Suprapubic skin (tissue), 4 donors: ENCODE measurements at regions not wholly inside any gene's neighbourhood (a gene's known extent, or its start where the extent isn't known, plus 50 kb on each side); places are given as distances from the start of the nearest gene placed in this dataset.
A peak's percentile ranks its signal among the peaks of the same experiment; 100 is the strongest.

Source experiments
- DNase-seq, 2 donors: peaks; one replicate each; pipeline ENCODE4 v3.0.0-alpha.2; 2019; ENCODE audit warnings: low spot score in 2 of 2
- H3K27ac ChIP-seq: fragments of 200-600 bp; sonication (generic); one replicate; pipeline ENCODE4 v1.5.1; 2019
- H3K27me3 ChIP-seq: fragments of 200-600 bp; sonication (generic); one replicate; pipeline ENCODE4 v1.5.1; 2019
- H3K36me3 ChIP-seq: fragments of 200-600 bp; sonication (generic); one replicate; pipeline ENCODE4 v1.5.1; 2019
- H3K4me1 ChIP-seq: fragments of 200-600 bp; sonication (generic); one replicate; pipeline ENCODE4 v1.5.1; 2019
- H3K4me3 ChIP-seq: fragments of 200-600 bp; sonication (generic); one replicate; pipeline ENCODE4 v1.5.1; 2019; ENCODE audit warnings: mild to moderate bottlenecking
- H3K9me3 ChIP-seq: fragments of 200-600 bp; sonication (generic); one replicate; pipeline ENCODE4 v1.5.1; 2019
- EP300 ChIP-seq: sonication (generic); formaldehyde crosslinking; IDR thresholded peaks from one replicate; pipeline ENCODE4 v1.6.1; 2017; ENCODE audit warnings: antibody characterized with exemption
- POLR2A ChIP-seq, 2 donors: fragments of 450-650 bp; IDR thresholded peaks; one replicate each; pipeline ENCODE4 v1.6.1; 2017; ENCODE audit warnings: antibody characterized with exemption in 2 of 2, mild to moderate bottlenecking in 2 of 2, moderate library complexity in 2 of 2
- POLR2AphosphoS5 ChIP-seq, 3 donors: sonication (generic); formaldehyde crosslinking; IDR thresholded peaks; one replicate each; pipeline ENCODE4 v1.6.1; 2017; ENCODE audit warnings: antibody characterized with exemption in 3 of 3
- WGBS: methylation state at CpG from one replicate; pipeline ENCODE4 v1.1.5; 2018; 5-methylcytosine and 5-hydroxymethylcytosine counted together
- TF ChIP-seq, protein P1 (sequence below), 2 donors: fragments of 200-600 bp in 1 of 2; fragments of 450-650 bp in 1 of 2; sonication (generic) in 1 of 2; IDR thresholded peaks; one replicate each; pipeline ENCODE4 v1.5.1; 2016 to 2019; ENCODE audit warnings: antibody characterized with exemption in 2 of 2, mild to moderate bottlenecking in 1 of 2, moderate library complexity in 1 of 2

DNA sequence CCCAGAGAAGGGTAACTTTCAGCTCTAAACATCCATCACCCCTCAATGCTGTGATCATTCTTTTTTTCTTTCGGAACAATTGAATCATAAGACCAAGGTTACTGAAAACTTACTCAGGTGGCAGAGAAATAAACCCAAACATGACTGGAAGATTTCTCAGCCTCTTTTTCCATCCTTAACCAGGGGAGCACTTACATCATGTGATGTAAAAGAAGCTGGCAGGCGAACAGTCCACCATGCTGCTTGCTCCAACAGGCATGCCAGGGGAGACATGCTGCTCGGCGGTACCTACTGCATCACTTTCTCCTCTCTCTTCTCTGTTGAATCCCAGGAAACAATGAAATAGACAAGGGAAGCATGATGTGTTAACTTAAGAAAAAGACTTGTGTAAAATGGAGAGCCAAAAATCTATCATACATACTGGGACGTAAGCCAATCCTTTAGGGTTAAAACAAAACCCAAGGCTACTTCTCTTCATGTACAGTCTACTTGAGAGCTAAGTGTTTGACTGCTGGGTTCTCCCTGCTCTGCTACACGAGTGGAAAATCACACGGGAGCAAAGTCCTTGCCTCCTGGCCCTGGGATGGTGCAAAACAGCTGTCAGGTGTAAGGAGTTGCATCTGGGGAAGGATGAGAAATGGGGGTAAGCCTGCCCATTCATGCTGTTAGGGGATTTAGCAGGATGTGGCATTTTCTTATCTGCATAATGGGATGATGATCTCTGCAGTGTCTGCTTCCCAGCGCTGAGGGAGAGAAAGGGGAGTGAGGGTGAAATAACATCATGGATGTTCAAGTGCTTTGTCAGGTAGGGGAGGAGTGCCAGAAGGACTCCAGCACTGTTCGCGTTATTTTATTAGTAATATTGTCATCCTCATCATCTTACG, 64.3 kb upstream of the ZNF438 start:
- Histone ChIP-seq H3K27ac (no peak overlapping the region), H3K9me3 (no peaks in the 10 kb centered on the region), H3K36me3 (no peaks in the 10 kb centered on the region), H3K4me1 (no peaks in the 10 kb centered on the region), H3K27me3 (no peaks in the 10 kb centered on the region), H3K4me3 (no peak overlapping the region)
- WGBS = 73% methylated on average over 11 of the region's 11 CpGs
- no peak for TF ChIP-seq POLR2AphosphoS5 (IDR thresholded peaks at IDR 0.05)
- TF ChIP-seq, protein P1, sequence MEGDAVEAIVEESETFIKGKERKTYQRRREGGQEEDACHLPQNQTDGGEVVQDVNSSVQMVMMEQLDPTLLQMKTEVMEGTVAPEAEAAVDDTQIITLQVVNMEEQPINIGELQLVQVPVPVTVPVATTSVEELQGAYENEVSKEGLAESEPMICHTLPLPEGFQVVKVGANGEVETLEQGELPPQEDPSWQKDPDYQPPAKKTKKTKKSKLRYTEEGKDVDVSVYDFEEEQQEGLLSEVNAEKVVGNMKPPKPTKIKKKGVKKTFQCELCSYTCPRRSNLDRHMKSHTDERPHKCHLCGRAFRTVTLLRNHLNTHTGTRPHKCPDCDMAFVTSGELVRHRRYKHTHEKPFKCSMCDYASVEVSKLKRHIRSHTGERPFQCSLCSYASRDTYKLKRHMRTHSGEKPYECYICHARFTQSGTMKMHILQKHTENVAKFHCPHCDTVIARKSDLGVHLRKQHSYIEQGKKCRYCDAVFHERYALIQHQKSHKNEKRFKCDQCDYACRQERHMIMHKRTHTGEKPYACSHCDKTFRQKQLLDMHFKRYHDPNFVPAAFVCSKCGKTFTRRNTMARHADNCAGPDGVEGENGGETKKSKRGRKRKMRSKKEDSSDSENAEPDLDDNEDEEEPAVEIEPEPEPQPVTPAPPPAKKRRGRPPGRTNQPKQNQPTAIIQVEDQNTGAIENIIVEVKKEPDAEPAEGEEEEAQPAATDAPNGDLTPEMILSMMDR (IDR thresholded peaks at IDR 0.05) = no peak
- no peak for TF ChIP-seq EP300
- no peak for TF ChIP-seq POLR2A (IDR thresholded peaks at IDR 0.05)
- DNase-seq = no peak

DNA sequence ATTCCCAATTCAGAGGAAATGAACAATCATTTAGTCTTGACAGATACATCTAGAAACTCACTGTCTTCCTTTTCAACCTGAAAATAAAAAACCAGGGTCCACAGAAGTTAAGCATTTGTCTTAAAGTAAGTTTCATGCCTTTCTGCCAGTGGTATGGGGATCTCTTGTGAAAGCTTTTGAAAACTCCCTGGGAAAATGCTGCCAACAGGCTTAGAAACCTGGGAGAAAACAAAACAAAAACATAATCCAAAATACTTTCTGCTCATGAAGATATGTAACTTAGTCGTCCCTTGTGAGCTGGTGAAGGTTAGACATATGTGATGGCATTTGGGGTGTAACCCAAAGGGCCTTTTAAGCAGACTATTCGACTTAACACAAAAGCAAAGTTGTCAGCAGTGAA, 66.4 kb upstream of the ZNF438 start:
- Histone ChIP-seq H3K9me3 (no peaks in the 10 kb centered on the region), H3K27me3 (no peaks in the 10 kb centered on the region), H3K4me1 (no peaks in the 10 kb centered on the region), H3K4me3 (no peak overlapping the region), H3K36me3 (no peaks in the 10 kb centered on the region), H3K27ac (peak overlapping the region; percentile 34)
- TF ChIP-seq, protein P1 (IDR thresholded peaks at IDR 0.05) = no peak
- TF ChIP-seq EP300 (no peak), POLR2A (IDR thresholded peaks at IDR 0.05) (no peak), POLR2AphosphoS5 (IDR thresholded peaks at IDR 0.05) (no peak)
- no peak for DNase-seq
- 29% methylated on average over 2 of the region's 2 CpGs for WGBS

DNA sequence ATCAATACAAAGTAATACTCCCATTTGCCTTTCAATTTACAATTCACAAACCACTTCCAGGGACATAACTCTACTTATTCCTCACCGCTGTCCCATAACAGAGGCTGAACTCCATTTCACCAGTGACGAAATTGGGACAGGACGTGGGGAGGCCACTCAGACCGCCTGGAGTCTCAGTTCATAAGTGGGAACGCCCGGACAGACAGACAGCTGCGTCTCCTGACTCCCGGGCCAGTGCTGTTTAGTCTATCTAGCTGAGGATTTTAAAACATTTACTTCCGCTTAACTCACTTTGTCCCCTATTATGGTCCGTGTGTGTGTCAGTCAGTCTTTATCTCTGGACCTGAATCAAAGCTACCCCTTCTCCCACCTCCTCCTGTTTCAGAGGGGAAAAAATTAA, 67.4 kb upstream of the ZNF438 start:
- H3K36me3 ChIP-seq = no peaks in the 10 kb centered on the region
- 93% methylated on average over 10 of the region's 10 CpGs for WGBS
- H3K4me1 ChIP-seq = no peaks in the 10 kb centered on the region
- no peak overlapping the region for H3K4me3 ChIP-seq
- H3K9me3 ChIP-seq = no peaks in the 10 kb centered on the region
- no peak for DNase-seq
- TF ChIP-seq POLR2AphosphoS5 (IDR thresholded peaks at IDR 0.05) (no peak), EP300 (no peak), POLR2A (IDR thresholded peaks at IDR 0.05) (no peak)
- TF ChIP-seq, protein P1 (IDR thresholded peaks at IDR 0.05) = no peak
- H3K27me3 ChIP-seq = no peaks in the 10 kb centered on the region
- no peak overlapping the region for H3K27ac ChIP-seq

DNA sequence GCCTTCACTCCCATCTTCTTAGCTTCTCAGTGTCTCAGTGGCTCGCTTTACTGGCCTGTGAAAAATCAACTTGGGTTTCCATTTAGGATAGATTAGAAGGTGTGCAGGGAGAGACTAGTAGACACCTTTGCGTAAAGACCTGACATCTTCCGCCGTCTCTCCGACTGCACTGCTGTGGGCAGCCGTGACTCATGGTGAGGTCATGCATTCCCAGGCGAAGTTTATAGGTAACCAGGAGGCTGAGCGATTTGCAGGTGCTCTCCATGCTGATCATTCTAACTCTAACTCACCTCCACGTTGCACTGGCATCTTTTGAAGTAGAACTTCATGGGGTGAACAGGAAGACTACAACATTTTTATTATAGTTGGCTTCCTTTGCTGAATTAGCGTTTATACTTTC, 68.0 kb upstream of the ZNF438 start:
- no peak overlapping the region for H3K27ac ChIP-seq
- H3K27me3 ChIP-seq = no peaks in the 10 kb centered on the region
- TF ChIP-seq POLR2AphosphoS5 (IDR thresholded peaks at IDR 0.05) = no peak
- no peak for TF ChIP-seq POLR2A (IDR thresholded peaks at IDR 0.05)
- no peak for TF ChIP-seq EP300
- TF ChIP-seq, protein P1 (IDR thresholded peaks at IDR 0.05) = no peak
- no peak overlapping the region for H3K4me3 ChIP-seq
- H3K4me1 ChIP-seq = no peaks in the 10 kb centered on the region
- DNase-seq = no peak
- H3K36me3 ChIP-seq = no peaks in the 10 kb centered on the region
- H3K9me3 ChIP-seq = no peaks in the 10 kb centered on the region
- WGBS = 82% methylated on average over 10 of the region's 10 CpGs

DNA sequence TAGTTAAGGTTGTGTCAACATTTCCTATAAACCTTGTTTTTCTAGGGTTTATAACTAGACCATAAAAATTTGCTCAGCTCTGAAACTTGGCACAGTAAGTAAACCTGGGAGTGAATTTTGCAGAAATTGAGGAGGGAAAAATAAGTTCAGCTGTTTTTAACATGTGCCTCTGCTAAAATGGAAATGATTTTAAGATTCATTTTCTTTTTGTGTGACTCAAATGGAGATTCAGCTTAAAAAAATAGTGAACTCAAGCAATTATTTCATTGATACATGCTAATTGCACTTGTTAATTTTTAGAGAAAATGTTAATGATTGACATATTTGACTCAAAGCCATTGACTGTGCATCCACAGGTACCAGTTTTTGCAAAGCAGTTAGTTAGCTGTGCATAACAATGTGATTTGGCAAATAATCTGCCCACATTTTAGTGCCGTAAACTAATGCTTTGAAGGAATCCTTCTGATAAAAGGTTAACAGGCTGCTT, 68.5 kb upstream of the ZNF438 start:
- 95% methylated on average over 1 of the region's 1 CpG for WGBS
- H3K9me3 ChIP-seq = no peaks in the 10 kb centered on the region
- H3K4me1 ChIP-seq = no peaks in the 10 kb centered on the region
- H3K36me3 ChIP-seq = no peaks in the 10 kb centered on the region
- H3K27ac ChIP-seq = no peak overlapping the region
- no peak for DNase-seq
- no peak overlapping the region for H3K4me3 ChIP-seq
- TF ChIP-seq, protein P1 (IDR thresholded peaks at IDR 0.05) = no peak
- no peak for TF ChIP-seq EP300
- H3K27me3 ChIP-seq = no peaks in the 10 kb centered on the region
